HG02981 (cell line): ENCODE measurements at regions not wholly inside any gene's neighbourhood (a gene's known extent, or its start where the extent isn't known, plus 50 kb on each side); places are given as distances from the start of the nearest gene placed in this dataset.
"Not testable (repeated sequence)": the region's sequence is repeated elsewhere in the genome, so short reads cannot be mapped to it uniquely, and the experiment has no call there.

Experiments used
- ATAC-seq: cut with Tn5 transposase; IDR thresholded peaks from one replicate; pipeline ENCODE4 v1.9.1; 2021; ENCODE audit warnings: mild to moderate bottlenecking, moderate library complexity; ENCODE audit not compliant: unreplicated experiment

DNA sequence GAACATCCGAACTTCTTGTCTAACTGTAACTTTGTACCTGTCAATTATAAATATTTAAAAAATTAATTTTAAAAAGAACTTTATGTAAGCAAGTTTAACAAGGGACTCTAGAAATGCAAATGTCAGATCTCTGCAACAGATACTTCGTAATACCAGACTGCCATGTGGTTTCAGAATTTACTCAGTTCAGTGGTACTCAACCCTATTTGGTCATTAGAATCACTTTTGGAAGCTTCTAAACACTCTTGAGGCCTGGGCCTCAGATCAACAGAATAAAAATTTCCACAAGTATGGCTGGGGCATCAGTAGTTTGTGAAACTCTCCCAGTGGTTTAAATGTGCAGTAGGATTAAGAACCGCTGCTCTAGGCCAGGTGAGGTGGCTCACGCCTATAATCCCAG lies 139.5 kb upstream of the SMYD2 start:
- no peak for ATAC-seq

DNA sequence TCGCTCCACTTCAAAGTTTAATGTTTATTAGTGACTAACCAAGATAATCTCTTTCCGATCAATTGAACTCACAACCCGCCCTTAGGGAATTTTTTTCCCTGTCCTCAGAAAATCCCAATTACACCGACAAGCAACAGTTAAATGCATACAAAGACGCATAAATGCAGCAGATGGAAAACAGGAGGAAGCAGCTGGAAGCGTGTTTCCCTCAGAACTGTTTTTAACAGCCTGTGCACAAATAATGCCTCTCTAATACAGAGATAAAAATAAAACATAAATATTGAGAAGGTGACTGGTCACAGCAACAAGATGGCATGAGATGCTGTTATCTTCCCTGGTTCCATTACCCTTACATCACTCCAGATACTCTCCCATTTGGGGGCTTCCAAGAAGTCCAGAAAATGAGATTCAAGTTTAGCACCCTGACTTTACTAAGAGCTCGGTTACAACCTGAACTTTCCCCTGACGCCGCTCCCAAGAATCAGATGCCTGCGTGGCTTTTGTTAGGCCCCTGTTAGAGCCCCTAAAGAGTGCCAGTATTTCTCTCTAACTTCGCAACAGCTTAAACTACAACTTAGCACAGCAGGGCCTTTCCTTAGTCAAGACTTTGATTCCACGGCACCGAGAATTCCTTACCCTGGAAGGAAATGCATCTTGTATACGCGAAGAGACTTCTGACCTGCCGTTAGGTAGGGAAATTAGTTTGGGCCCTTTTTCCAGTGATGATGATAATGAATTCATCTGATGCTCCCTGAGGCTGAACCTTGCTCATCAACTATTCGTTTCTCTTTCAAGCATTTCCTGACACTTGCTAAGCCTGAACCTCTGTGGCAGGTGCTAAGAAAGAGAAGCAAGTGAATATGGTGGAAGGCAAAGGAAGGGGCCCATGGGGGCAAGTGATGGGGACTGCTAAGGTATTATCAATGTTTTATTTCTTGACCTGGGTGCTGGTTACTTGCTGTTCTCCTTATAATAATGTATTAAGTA lies 137.7 kb upstream of the SMYD2 start:
- no peak for ATAC-seq

DNA sequence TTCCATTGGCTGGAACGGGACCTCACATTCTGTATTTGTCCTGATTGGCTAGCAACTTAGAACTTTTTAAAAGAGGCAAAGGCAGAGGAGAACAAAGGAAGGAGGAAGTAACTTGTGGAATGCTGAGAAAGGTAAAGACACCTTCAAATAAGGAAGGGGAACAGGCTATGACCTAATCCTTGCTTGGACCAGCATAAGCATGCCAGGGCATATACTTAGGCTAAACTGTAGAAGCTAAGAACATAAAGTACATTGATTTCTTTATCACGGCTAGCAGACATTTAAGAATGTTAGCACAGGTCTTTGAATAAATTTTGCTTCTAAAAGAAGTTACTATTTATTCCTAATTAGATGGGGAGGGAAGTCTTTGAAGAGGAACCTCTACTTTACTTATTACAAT lies 136.4 kb upstream of the SMYD2 start:
- ATAC-seq = not testable (repeated sequence)

DNA sequence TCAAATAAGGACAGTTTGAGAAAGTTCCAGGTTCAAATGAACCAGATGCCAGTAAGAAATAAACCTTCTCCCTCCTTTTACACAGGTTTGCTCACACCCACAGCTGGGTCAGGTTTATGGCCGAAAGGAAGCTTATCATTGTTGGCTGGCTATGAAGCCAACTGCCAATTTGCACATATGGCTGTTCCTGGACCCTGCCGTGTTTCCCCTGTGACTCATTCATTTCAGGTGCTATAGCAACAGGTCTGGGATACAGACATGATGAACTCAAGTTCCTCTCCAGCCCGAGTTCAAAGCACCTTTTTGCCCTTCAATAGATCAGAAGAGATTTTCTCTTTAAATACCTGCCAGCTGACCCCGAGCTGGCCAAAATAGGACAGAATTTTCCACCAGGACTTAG lies 134.4 kb upstream of the SMYD2 start:
- peak; percentile 60 for ATAC-seq

DNA sequence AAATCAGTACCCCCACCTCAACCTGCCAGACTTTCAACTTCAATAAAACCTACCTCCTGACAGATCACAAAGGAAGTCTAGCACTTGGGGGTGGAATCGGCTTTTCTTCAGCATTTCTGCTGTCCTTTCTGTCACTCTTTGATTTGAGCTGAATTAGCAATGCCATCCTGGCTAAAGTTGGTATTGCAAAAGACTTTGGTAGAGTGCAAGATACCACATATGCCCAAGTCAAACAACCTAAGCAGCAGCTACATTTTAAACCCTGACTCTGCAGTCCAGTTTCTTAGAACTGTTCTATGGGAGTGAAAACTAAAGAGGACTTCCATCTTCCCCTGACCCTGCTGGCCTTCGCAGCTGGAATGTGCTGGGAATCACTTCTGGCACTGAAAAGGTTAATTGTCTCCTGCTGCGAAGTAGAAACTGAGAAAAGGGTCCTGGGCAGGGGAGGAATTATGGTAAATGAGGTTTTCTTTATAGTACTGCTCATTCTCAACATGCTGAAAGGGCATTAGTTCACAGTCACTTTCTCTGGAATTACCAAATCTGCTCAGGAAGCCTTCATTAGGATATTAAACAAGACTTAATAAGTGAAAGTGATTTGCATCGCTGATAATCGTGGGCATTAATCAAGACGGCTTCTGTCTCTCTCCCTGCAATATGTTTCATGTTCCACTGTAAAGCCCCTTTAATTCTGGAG lies 126.2 kb upstream of the SMYD2 start:
- no peak for ATAC-seq

DNA sequence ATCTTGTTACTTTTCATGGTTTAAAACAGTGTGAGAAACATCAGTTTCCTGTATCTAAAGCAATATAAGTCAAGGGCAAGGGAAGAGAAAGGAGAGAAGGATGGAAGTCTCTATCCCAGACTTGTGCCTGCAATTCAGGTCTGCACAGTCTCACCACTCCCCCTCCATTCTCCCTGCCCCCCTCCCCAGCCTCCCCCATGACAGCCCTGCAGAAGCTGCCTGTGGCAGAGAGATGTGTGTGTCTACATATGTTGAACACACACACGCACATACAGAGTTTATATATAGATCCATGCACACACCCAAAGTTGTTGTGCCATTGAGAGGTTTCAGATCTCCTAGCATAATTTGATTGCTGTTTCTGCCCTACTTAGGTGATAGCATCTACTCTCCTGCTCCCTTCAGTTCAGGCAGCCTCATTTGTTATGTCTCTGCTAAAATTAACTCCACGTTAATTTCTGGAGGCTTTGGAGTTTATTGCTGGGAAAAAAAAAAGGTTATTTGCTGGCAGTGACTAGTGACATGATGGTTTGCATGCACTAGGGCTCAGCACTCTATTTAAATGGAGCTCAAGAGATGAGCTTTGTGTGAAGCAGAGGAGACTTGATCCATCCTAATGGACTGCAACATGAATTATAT lies 124.9 kb upstream of the SMYD2 start:
- ATAC-seq = no peak

DNA sequence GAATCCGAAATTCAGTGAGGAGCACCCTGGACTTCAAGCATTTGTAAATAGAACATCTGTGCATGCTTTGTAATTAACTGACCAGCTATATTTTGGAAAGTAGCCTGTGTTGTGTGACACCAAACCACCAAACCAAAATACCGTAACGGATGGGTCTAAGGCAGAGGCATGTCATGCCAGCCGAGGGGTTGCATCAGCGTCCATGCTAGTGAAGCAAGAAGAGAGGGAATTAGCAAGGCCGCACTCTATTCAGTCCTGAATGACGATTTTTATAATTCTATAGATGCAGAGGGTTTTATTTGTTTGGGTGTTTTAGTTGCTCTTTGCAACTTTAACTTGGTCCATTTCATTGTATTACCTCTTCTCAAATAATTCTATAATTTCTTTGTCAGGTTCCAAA lies 116.8 kb upstream of the SMYD2 start:
- ATAC-seq = no peak

DNA sequence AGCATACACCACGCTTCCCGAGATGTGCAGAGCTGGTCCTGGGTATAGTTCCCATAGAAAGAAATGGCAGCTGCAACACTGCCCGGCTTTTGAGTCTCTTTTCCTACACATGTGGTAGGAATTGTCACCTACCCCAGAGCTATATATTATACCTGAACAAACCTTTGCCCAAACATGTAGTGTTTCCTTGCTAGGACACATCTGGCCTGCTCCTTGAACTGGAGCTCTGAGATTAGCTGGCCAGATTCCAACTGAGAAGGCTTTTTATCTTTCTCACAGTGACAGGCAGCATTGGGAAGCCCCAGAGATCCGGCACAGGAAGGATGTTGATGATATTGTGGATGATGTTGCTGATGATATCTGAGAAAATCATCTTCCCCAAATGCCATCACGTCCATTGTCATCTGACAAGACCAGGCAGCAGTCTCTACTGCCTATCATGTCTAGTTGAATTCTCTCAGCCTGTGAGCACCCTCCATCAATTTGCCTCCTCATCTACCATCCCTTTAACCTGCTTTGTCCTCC lies 115.0 kb upstream of the SMYD2 start:
- ATAC-seq = no peak

DNA sequence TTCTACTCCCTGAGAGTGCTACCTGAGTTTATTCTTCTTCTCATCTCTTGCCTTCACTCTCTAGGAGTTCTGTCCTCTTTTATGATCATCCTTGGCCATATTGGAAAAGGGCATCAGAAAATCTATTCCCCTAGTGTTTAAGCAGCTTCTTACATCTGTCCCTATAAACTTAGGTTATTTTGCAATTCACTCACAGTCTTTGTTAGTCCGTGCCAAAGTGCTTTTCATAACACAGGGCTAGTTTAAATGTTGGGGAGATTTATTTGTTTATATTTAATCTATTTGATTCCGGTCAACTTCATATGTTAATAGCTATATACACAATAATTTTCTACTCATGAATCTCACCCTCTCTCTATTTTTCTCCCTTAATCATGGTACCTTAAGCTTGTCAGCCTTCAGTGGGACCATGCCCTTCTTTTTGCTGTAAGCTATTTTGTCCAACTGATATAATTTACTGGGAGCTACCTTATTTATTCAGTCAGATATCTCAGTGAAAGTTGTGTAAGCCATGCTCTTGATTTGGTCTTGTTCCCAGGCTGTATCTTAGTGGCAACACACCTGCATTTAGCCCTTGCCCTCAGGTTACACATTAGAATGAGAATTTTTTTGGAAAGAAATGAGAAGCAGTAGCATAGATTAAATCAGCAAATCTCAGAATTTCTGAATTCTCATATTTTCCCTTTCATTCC lies 106.3 kb upstream of the SMYD2 start:
- ATAC-seq = no peak

DNA sequence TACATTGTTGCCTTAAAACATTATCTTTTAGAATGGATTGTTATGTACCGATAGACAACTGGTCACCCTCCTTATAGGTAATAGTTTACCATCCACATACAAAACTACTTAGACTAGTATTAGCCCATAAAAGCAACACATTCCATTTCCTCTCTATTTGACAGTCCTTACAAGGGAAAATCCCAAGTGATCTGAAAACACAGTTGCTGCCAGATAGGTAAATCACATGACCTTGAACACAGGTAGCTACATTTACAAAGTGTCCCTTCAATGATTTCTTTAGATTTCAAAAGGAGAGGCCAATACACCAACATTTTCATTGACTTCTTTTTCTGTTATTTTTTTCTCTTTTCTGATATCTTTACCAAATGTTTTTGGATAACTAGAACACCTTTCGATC lies 102.9 kb upstream of the SMYD2 start:
- no peak for ATAC-seq

DNA sequence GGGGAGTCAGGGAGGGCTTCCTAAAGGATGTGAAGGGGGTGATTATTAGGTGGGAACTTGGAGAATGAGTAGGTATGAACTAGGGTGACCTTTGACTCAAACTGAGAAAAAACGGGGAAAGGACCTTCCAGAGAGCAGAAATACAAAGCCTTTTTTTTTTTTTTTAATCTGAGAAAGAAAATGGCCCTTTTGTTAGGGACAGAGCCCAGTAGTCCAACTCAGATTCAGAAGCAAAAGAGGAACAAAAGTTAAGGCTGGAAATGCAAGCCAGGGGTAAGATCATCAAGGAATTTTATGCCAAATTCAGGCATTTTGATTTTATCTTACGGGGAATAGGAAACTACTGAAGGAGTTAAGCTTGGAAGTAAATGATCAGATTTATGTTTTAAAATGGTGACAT lies 96.0 kb upstream of the SMYD2 start:
- no peak for ATAC-seq

DNA sequence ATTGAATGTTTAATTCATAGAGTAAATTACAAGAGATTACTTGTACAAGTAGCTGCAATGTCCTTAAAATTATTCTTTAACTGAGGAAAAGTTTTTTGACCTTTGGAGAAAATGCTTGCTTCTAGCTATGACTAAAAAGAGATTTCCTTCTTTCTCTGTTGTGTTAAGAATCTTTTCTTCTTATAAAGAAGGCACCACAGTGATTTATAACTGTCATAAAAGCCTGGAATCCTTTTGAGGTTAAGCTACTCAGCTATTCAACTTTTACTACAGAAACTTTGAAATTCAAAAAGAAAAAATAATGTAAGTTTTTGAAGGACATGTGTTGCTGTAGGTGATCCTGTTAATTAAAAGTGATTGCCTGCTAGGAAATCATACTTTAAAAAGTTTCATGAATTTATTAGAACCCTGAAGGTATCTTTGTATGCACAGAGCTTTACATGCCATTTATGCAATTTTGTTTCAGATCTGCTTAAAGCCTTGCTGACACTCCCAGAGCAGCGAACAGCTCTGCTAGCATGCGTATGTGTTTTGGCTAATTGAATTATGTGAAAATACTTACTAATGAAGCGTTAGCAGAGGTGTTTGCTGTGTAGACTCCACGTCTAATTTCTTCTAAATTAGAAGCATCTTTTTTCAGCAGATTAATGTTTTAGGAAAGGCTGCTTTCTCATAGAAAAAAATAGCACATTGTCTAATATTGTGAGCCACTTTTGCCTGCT lies 94.7 kb upstream of the SMYD2 start:
- no peak for ATAC-seq

DNA sequence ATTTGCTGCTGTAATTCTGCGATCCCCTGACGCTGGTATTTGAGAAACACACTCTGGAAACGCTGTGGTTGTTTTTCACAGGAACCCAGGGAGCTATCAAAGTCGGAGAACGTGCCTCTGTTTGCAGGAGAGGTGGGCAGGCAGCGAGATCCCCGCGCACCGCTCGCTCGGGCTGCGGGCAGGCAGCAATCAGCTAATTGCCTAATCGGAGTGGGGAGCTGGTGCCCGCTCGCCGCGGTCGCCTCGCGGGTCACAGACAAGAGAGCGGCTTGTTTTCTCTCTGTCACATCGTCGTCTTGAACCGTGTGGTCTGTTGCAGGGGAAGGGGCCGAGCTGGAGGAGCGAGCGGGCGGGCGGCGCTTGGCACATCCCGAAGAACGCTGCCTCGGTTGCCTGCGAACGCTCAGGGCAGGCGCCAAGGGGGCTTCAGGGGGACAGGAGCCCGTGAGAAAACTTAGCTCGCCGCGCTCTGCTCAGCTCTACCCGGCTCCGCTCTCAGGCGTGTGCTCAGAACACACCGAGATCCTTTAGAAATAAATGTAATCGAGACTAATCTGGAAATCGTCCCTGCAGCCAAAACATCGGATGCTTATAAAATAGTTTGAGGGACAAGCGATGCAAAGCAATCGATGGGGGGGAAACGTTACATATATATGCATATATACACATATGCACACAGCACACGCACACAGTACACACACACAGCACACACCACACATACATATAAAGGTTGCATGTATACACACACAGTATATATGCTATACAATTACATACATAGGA lies 93.6 kb upstream of the SMYD2 start:
- no peak for ATAC-seq

DNA sequence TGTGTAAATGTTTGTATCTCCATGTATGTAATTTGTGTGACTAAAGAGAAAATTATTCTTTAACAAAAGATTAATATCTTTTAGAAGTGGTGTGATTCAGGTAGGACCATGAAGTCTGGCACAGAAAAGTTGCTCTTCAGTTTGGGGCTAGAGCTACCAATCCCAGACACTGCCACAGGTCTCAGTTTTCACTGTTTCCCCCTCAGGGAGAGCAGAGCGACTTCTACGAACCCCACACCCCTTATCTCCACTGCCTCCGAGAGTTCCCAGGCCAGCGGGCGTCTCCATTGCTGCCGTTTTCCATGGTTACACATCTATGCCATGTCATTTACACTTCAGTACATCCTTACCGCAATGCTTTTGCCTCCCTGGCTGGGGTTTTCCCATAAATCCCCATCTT lies 93.0 kb upstream of the SMYD2 start:
- ATAC-seq = no peak

DNA sequence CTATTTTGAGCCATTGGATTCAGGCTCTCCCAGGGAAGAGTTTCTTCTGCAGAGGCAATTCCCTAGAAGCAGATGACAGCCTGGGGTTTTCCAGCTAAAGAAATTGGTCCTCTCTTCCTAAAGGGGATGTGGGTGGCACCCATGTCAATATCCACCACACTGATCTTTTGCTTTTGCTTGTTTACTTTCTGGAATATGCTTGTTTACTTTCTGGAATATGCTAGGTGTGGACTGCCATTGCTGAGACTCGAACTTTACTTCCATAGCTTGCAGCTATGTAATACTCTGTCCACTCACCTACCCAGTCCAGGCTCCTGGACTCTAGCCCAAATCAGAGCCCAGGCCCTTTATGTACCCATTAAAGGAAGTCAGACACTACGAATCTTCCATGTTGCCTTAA lies 92.1 kb upstream of the SMYD2 start:
- ATAC-seq = no peak

DNA sequence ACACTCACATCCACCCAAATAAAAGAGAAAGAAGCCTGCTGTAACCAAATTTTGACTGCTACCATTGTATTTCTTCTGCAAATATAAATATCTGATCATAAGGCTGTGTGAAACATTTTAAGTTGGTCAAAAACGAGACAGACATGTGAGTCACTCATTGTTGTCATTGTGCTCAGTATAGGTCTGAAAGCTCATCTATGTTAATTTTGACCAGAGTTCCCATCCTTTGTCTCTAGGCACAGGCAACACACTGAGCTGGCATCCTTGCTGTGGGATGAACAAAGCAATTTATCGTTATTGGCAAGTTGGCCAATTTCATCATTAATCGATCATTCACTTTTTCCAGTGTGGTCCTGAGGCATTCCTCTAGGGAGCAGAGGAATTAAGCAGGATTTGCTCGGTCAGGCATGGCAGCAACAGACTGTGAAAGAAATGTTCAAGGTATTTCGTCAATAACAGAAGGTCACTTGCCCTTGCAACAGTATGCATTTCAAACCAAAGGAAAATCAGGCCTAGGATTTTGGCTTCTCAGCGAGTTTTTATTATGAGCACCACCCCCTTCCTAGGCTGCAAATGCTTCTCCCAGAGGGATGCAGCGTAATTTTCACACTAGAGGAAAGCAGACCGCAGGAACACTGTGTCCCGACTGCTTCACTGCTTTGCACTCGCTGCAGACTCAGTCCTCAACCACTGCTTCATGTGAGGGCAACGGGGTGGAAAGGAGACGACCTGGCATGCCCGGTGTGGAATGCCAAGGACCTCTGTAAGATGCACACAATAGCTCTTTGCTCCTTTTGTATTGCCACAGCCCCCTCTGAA lies 87.9 kb upstream of the SMYD2 start:
- ATAC-seq = no peak

DNA sequence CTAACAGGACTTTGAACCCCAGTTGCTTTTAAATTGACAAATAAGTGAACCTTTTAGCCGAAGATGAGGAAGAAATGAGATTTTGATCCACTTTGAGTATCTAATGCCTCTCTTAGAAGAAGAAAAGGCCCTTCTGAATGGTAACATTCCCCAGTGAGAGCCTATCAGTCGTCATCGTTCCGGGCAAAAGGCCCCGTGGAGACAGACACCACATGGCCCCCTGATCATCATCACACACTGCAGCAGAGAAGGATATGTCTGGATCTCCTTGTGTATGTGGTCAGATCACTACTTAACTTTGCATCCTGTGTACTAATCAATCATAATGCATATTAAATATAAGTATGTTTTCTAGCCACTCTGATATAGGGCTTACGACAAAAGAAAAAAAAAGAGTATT lies 87.3 kb upstream of the SMYD2 start:
- ATAC-seq = no peak

DNA sequence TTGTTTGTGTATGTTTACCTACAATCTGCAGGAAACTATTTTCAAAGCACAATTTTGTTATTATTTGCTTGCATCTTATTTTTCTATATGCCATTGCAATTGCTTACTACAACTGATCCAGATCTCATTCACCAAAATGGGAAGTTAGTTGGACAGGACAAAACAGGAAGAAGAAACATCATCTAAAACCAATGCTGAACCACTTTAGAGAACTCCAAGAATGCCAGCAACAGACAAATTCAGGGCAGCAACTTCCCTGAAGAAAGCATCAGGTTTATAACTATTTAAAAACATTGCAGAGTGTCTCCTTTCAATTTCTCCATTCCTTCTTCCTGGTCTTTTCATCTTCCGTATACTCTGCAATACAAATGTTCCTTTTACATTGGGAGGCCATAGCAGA lies 82.4 kb upstream of the SMYD2 start:
- ATAC-seq = no peak

DNA sequence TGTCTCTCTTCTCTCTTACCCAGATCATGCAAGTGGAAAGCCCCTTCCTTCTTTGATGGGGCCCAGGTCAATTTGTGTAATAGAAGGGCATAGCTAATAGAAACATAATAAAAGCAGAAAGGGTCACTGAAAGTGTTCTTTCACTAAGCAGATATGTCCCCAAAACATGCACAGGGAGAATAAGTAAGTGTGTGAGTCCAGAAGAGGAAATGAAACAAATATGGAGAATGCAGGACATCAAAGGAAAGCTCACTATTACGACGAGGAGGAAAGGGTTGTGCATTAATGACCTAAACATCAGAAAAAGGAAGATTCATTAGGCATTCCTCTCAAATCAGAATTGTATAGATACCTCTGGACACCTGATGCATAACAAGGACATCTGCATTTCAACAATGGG lies 81.4 kb upstream of the SMYD2 start:
- ATAC-seq = no peak
